SH-SY5Y (cell line): ENCODE measurements at regions not wholly inside any gene's neighbourhood (a gene's known extent, or its start where the extent isn't known, plus 50 kb on each side); places are given as distances from the start of the nearest gene placed in this dataset.

Experiments used
- GATA2 ChIP-seq: IDR thresholded peaks from 2 replicates; pipeline ENCODE4 v1.6.1; 2011; ENCODE audit warnings: mild to moderate bottlenecking, low read depth, low read length
- GATA3 ChIP-seq: IDR thresholded peaks from 2 replicates; pipeline ENCODE4 v1.6.1; 2011; ENCODE audit warnings: low read depth, mild to moderate bottlenecking, low read length, moderate library complexity

- TF ChIP-seq GATA3 = no peak
- 0 out of 2 replicates have a peak, but pooled peaks have one; percentile 10 for TF ChIP-seq GATA2
Observed at GRCh38 chr20:40738976-40739375, 49.9 kb upstream of the MAFB start.

DNA sequence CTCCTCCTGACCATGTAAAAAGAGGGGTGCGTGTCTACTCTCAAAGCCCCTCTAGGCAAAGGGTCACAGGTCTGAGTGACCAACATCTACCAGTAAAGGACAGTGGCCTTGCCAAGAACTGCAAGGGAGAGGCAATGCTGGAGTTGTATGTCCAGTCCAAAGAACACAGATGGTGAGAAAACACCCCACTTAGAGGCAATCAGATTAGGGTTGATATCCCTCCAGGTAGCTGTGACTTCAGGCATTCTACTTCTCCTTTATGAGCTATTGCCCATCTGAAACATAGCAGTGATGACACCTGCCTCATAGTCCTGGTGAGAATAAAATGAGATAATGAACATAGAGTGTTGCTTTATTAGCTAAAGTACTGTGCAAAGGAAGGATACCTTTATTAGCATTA, 50.8 kb upstream of the MAFB start:
- TF ChIP-seq GATA3 (no peak), GATA2 (no peak)

- TF ChIP-seq GATA3 (no peak), GATA2 (no peak)
Observed at GRCh38 chr20:40741507-40742106, 52.6 kb upstream of the MAFB start.

GRCh38 chr20:40743141-40743775, 54.2 kb upstream of the MAFB start:
- TF ChIP-seq GATA3 (no peak), GATA2 (no peak)

- TF ChIP-seq GATA2 (no peak), GATA3 (no peak)
Observed at GRCh38 chr20:40744072-40744817, 55.2 kb upstream of the MAFB start.

- TF ChIP-seq GATA3 (no peak), GATA2 (no peak)
Observed at GRCh38 chr20:40744818-40745175, 55.8 kb upstream of the MAFB start.

GRCh38 chr20:40746251-40746650, 57.2 kb upstream of the MAFB start:
- no peak for TF ChIP-seq GATA3
- no peak for TF ChIP-seq GATA2

DNA sequence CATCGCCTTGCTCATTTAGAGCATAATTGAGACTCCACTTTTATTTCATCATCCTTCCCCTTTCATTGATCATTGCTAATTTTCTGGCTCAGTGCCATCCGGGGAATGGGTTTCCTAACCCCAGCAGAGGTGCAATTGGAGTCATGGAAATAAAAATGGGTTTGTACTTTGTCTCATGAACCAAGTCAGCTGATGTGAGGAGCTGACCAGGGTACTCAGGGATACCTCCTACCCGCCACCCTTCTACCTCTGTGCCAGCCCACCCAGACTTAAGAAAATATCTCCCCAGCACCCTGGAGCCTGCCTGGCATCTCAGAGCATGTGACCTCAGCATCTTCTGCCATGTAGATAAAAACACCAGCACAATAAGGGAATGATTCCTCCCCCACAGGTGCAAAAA, 59.1 kb upstream of the MAFB start:
- TF ChIP-seq GATA3 = no peak
- TF ChIP-seq GATA2 = no peak

- TF ChIP-seq GATA2 (no peak), GATA3 (no peak)
Observed at GRCh38 chr20:40749985-40750506, 61.0 kb upstream of the MAFB start.

DNA sequence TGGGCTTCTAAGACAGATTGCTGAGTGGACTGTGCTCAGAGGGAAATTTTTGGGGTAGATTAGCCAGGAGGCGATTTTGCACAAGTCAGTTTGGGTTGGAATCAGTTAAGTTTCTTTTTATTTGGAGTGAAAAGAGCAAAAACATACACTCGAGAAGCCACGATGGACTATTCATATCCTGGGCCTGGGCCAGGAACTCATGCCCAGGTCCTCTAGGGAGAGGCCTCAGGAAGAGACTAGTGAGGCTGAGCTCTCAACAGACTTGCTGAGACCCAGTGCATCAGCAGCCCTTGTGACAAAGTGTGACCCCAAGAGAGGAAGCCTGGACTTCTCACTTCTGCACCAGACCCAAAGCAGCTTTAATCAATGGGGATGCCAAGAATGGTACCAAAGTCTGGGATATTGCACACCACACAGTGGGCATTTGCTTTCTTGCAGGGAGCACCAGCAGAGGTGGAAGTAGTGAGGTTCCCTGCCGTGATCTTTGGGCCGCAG, 61.6 kb upstream of the MAFB start:
- TF ChIP-seq GATA2 = no peak
- TF ChIP-seq GATA3 = no peak

DNA sequence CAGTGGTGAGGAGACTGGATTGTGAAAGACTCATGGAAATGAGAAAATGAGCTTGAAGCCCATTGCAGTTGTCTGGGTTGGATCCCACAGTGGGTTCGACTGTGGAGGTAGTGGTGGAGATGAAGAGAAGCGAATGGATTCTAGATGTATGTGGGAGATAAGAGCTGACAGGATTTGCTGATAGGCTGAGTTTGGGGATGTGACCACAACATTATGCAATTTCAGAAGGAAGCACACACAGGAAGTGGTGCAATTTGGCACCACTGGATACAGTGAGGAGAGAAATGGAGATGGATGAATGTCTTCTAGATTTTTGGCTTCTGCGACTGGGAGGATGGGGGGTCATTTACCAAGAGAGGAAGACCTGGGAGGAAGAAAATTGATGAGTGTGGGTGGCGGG, 64.4 kb upstream of the MAFB start:
- TF ChIP-seq GATA2 (no peak), GATA3 (no peak)

DNA sequence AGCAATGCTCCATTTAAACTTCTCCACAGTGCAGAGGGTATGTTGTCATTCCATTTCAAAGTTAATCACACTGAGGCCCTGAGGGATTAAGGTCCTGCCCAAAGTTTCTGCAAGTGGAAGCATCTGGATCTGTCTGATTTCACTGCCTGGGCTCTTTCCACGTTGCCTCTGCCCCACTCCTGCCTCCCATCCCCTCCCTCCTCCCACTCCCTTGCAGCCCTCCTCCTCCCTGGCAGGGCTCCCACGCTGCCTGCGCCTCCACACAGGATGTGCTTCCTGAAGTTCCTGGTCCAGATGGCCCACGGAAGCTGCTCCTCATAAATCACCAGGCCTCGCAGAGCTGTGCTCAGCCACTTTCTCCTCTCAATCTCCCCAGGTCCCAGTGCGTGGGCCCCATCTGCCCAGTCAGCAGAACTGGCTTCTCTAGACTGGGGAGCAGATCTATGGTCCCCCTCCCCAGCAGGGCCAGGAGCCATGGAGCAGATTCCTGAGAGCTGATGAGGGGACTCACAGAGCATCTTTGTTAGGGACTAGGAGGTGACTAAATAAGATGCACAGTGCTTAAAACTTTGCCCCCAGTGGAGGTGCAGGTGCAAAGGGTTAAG, 65.4 kb upstream of the MAFB start:
- TF ChIP-seq GATA2 (no peak), GATA3 (no peak)

GRCh38 chr20:40757087-40757486, 68.1 kb upstream of the MAFB start:
- TF ChIP-seq GATA3 (no peak), GATA2 (no peak)

GRCh38 chr20:40758790-40759189, 69.8 kb upstream of the MAFB start:
- TF ChIP-seq GATA3 (no peak), GATA2 (no peak)

DNA sequence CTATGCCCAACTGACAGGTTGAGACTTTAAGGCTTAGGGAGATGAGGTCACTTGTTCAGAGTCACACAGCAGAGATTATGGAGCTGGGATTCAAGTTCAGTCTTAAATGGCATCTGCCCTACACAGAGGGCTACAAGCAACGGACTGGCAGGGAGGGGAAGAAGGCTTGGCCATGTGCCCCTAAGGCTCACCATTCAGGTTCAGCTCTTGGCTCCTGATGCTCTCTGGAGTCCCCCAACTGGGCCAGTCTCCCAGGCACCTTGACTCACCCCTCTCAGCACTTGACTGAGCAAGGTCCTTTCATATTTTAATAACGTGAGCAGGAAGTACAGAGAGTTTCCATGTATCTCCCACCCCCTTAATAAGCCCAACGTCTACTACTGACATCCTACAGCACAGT, 71.4 kb upstream of the MAFB start:
- TF ChIP-seq GATA3 (no peak), GATA2 (no peak)
